GM19372 (cell line): ENCODE measurements at regions not wholly inside any gene's neighbourhood (a gene's known extent, or its start where the extent isn't known, plus 50 kb on each side); places are given as distances from the start of the nearest gene placed in this dataset.
"Not testable (repeated sequence)": the region's sequence is repeated elsewhere in the genome, so short reads cannot be mapped to it uniquely, and the experiment has no call there.

Experiments
- ATAC-seq: cut with Tn5 transposase; IDR thresholded peaks from one replicate; pipeline ENCODE4 v1.9.1; 2021; ENCODE audit warnings: mild to moderate bottlenecking, low read depth, moderate library complexity; ENCODE audit not compliant: unreplicated experiment

- ATAC-seq = no peak
These were observed 244.7 kb upstream of the WSB1 start for GRCh38 chr17:27049104-27049784.

- ATAC-seq = no peak
These were observed 228.3 kb upstream of the WSB1 start for GRCh38 chr17:27065588-27065987.

- no peak for ATAC-seq
These were observed 227.6 kb upstream of the WSB1 start for GRCh38 chr17:27066315-27066714.

GRCh38 chr17:27069842-27070508 is 223.9 kb upstream of the WSB1 start:
- ATAC-seq = no peak

- no peak for ATAC-seq
These were observed 223.1 kb upstream of the WSB1 start for GRCh38 chr17:27070836-27071235.

- no peak for ATAC-seq
These were observed 221.0 kb upstream of the WSB1 start for GRCh38 chr17:27072885-27073284.

- ATAC-seq = no peak
These were observed 217.1 kb upstream of the WSB1 start for GRCh38 chr17:27076814-27077213.

- ATAC-seq = no peak
These were observed 215.6 kb upstream of the WSB1 start for GRCh38 chr17:27078296-27078695.

- ATAC-seq = no peak
These were observed 214.3 kb upstream of the WSB1 start for GRCh38 chr17:27079660-27080059.

- ATAC-seq = no peak
These were observed 212.8 kb upstream of the WSB1 start for GRCh38 chr17:27081002-27081638.

- no peak for ATAC-seq
These were observed 211.7 kb upstream of the WSB1 start for GRCh38 chr17:27082023-27082774.

- ATAC-seq = no peak
These were observed 211.1 kb upstream of the WSB1 start for GRCh38 chr17:27082775-27083154.

- ATAC-seq = no peak
These were observed 210.3 kb upstream of the WSB1 start for GRCh38 chr17:27083408-27084185.

- no peak for ATAC-seq
These were observed 208.4 kb upstream of the WSB1 start for GRCh38 chr17:27085517-27085916.

- no peak for ATAC-seq
These were observed 207.4 kb upstream of the WSB1 start for GRCh38 chr17:27086526-27086925.

GRCh38 chr17:27087935-27088766 is 205.8 kb upstream of the WSB1 start:
- ATAC-seq = no peak

- ATAC-seq = no peak
These were observed 205.2 kb upstream of the WSB1 start for GRCh38 chr17:27088767-27089078.

GRCh38 chr17:27089079-27089928 is 204.6 kb upstream of the WSB1 start:
- not testable (repeated sequence) for ATAC-seq

- ATAC-seq = no peak
These were observed 204.0 kb upstream of the WSB1 start for GRCh38 chr17:27089929-27090247.
